A549 (cell line): ENCODE measurements at regions not wholly inside any gene's neighbourhood (a gene's known extent, or its start where the extent isn't known, plus 50 kb on each side); places are given as distances from the start of the nearest gene placed in this dataset.

Experiments
- ATAC-seq, 2 experiments: fragments of 200-7000 bp in 1 of 2; fragments of >200 bp in 1 of 2; cut with Nextera tagmentation in 1 of 2; cut with Tn5 transposase in 1 of 2; 3 replicates each; pipeline versions ENCODE4 v1.8.0 to v1.9.1; 2018 to 2020; ENCODE audit warnings: mild to moderate bottlenecking in 1 of 2, moderate library complexity in 1 of 2
- CTCF ChIA-PET: fragments of 300-600 bp; sonication (Branson Sonifier 250); formaldehyde crosslinking; extraction: SDS; loops from one replicate; lab custom pipeline; 2021; ENCODE audit warnings: antibody characterized with exemption, inconsistent platforms; lab: Yijun Ruan, JAX
- POLR2A ChIA-PET: fragments of 350-600 bp; formaldehyde crosslinking; extraction: SDS; loops from one replicate; lab custom pipeline; 2021; ENCODE audit warnings: antibody characterized with exemption, inconsistent platforms; lab: Yijun Ruan, JAX
- DNase-seq, 2 experiments: peaks; one replicate each; pipeline versions ENCODE4 v3.0.0 to v3.0.0-alpha.2; 2011 to 2016; ENCODE audit warnings: low read depth in 1 of 2, low spot score in 1 of 2
- FAIRE-seq: peaks from 2 replicates; lab custom pipeline; 2011; peaks lifted over from hg19 to GRCh38; lab: Jason Lieb, UNC
- H3K27ac ChIP-seq, 2 experiments: fragments of >200 bp; sonication (Bioruptor Twin); formaldehyde crosslinking; 3 replicates each; pipeline ENCODE4 v1.5.1; 2016 to 2017
- H3K4me1 ChIP-seq: fragments of >200 bp; sonication (Bioruptor Twin); formaldehyde crosslinking; 3 replicates; pipeline ENCODE4 v1.6.1; 2016
- H3K4me2 ChIP-seq: fragments of >200 bp; sonication (Bioruptor Twin); formaldehyde crosslinking; 3 replicates; pipeline ENCODE4 v1.6.1; 2016
- H3K4me3 ChIP-seq: fragments of >200 bp; sonication (Bioruptor Twin); formaldehyde crosslinking; 3 replicates; pipeline ENCODE4 v1.5.1; 2016
- H3K9me3 ChIP-seq: fragments of >200 bp; sonication (Bioruptor Twin); formaldehyde crosslinking; 3 replicates; pipeline ENCODE4 v1.6.1; 2016
- CBX2 ChIP-seq: fragments of 200-600 bp; sonication (generic); IDR thresholded peaks from 2 replicates; pipeline ENCODE4 v1.6.1; 2016; ENCODE audit warnings: low read depth, mild to moderate bottlenecking, borderline replicate concordance
- CEBPB ChIP-seq, 2 experiments: fragments of >200 bp in 1 of 2; sonication (Bioruptor Twin) in 1 of 2; formaldehyde crosslinking in 1 of 2; IDR thresholded peaks; 2 replicates each; pipeline ENCODE4 v1.6.1; 2012 to 2016
- CHD2 ChIP-seq: fragments of 150-350 bp; IDR thresholded peaks from 2 replicates; pipeline ENCODE4 v1.6.1; 2014; ENCODE audit warnings: low read length; ENCODE audit not compliant: partially characterized antibody
- EHMT2 ChIP-seq: fragments of 200-600 bp; sonication (generic); IDR thresholded peaks from 2 replicates; pipeline ENCODE4 v1.6.1; 2016; ENCODE audit warnings: antibody characterized with exemption, low read depth, mild to moderate bottlenecking, moderate library complexity
- EP300 ChIP-seq, 2 experiments: fragments of >200 bp; sonication (Bioruptor Twin); formaldehyde crosslinking; IDR thresholded peaks; 2 replicates in 1 of 2; 3 replicates in 1 of 2; pipeline ENCODE4 v1.6.1; 2016 to 2017
- FOSL2 ChIP-seq, 2 experiments: fragments of 450-650 bp in 1 of 2; fragments of >200 bp in 1 of 2; sonication (Bioruptor Twin) in 1 of 2; formaldehyde crosslinking; IDR thresholded peaks; 2 replicates each; pipeline versions ENCODE4 v1.5.0 to v1.6.1; 2016 to 2020; ENCODE audit warnings: mild to moderate bottlenecking in 1 of 2, moderate library complexity in 1 of 2
- GATA3 ChIP-seq: IDR thresholded peaks from 2 replicates; pipeline ENCODE4 v1.6.1; 2012; ENCODE audit warnings: borderline replicate concordance
- HEYL ChIP-seq: fragments of 250-450 bp; sonication (Bioruptor Pico); IDR thresholded peaks from 2 replicates; pipeline ENCODE4 v1.8.0; 2021; ENCODE audit warnings: mild to moderate bottlenecking, moderate library complexity
- HOXB5 ChIP-seq: fragments of 250-450 bp; sonication (Bioruptor Pico); IDR thresholded peaks from 2 replicates; pipeline ENCODE4 v1.5.0; 2020; ENCODE audit warnings: mild to moderate bottlenecking, moderate library complexity
- JUNB ChIP-seq: fragments of >200 bp; sonication (Bioruptor Twin); formaldehyde crosslinking; IDR thresholded peaks from 2 replicates; pipeline ENCODE4 v1.6.1; 2016
- KDM5A ChIP-seq: fragments of 200-600 bp; sonication (generic); IDR thresholded peaks from 2 replicates; pipeline ENCODE4 v1.6.1; 2016; ENCODE audit warnings: antibody characterized with exemption, mild to moderate bottlenecking
- MAFK ChIP-seq: fragments of 450-650 bp; IDR thresholded peaks from 2 replicates; pipeline ENCODE4 v1.6.1; 2014; ENCODE audit not compliant: partially characterized antibody
- NPAS2 ChIP-seq: fragments of 250-450 bp; sonication (Bioruptor Pico); IDR thresholded peaks from 2 replicates; pipeline ENCODE4 v1.8.0; 2022; ENCODE audit warnings: mild to moderate bottlenecking, moderate library complexity, borderline replicate concordance
- POLR2A ChIP-seq: IDR thresholded peaks from 2 replicates; pipeline ENCODE4 v1.6.1; 2012; ENCODE audit warnings: mild to moderate bottlenecking, low read length
- POLR2AphosphoS2 ChIP-seq: conservative IDR thresholded peaks from 2 replicates; pipeline ENCODE4 v1.6.1; 2012; ENCODE audit warnings: low read length, improper control_type of control experiment, inconsistent platforms
- RARB ChIP-seq: fragments of 250-450 bp; sonication (Bioruptor Pico); IDR thresholded peaks from 2 replicates; pipeline ENCODE4 v1.8.0; 2021; ENCODE audit warnings: mild to moderate bottlenecking, moderate library complexity
- RCOR1 ChIP-seq: fragments of 150-350 bp; IDR thresholded peaks from 2 replicates; pipeline ENCODE4 v1.6.1; 2014; ENCODE audit warnings: antibody characterized with exemption, low read length, low read depth
- RFX5 ChIP-seq: fragments of 450-650 bp; IDR thresholded peaks from 2 replicates; pipeline ENCODE4 v1.7.1; 2014; ENCODE audit warnings: antibody characterized with exemption, mild to moderate bottlenecking, moderate library complexity
- TFCP2L1 ChIP-seq: fragments of 250-450 bp; sonication (Bioruptor Pico); IDR thresholded peaks from 2 replicates; pipeline ENCODE4 v1.5.0; 2021; ENCODE audit warnings: mild to moderate bottlenecking
- TP53 ChIP-seq: fragments of 250-450 bp; sonication (Bioruptor Pico); IDR thresholded peaks from 2 replicates; pipeline ENCODE4 v1.5.0; 2021; ENCODE audit warnings: mild to moderate bottlenecking, moderate library complexity
- ZFP36 ChIP-seq: fragments of 450-650 bp; IDR thresholded peaks from 2 replicates; pipeline ENCODE4 v1.6.1; 2014; ENCODE audit warnings: borderline replicate concordance; ENCODE audit not compliant: partially characterized antibody
- ZSCAN20 ChIP-seq: fragments of 250-450 bp; sonication (Bioruptor Pico); IDR thresholded peaks from 2 replicates; pipeline ENCODE4 v1.8.0; 2022; ENCODE audit warnings: mild to moderate bottlenecking, moderate library complexity
- WGBS: methylation state at CpG from one replicate; pipeline ENCODE4 v1.1.6; 2017; ENCODE audit errors: missing lambda C conversion rate; 5-methylcytosine and 5-hydroxymethylcytosine counted together
- TF ChIP-seq, protein P1 (sequence below): fragments of >200 bp; sonication (Bioruptor Twin); formaldehyde crosslinking; IDR thresholded peaks from 2 replicates; pipeline ENCODE4 v1.6.1; 2016
- TF ChIP-seq, protein P2 (sequence below): fragments of 250-450 bp; sonication (Bioruptor Pico); IDR thresholded peaks from 2 replicates; pipeline ENCODE4 v1.5.0; 2020; ENCODE audit warnings: low read depth, mild to moderate bottlenecking, moderate library complexity

GRCh38 chr3:78506061-78506460 is 1261.7 kb downstream of the ROBO1 start (continued):
- TF ChIP-seq CHD2 (no peak), GATA3 (no peak), RARB (CRISPR knock-in tag) (no peak), NPAS2 (CRISPR knock-in tag) (no peak), POLR2A (no peak), POLR2AphosphoS2 (no peak)
- TF ChIP-seq, protein P1, sequence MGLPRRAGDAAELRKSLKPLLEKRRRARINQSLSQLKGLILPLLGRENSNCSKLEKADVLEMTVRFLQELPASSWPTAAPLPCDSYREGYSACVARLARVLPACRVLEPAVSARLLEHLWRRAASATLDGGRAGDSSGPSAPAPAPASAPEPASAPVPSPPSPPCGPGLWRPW: no peak
- TF ChIP-seq, protein P2, sequence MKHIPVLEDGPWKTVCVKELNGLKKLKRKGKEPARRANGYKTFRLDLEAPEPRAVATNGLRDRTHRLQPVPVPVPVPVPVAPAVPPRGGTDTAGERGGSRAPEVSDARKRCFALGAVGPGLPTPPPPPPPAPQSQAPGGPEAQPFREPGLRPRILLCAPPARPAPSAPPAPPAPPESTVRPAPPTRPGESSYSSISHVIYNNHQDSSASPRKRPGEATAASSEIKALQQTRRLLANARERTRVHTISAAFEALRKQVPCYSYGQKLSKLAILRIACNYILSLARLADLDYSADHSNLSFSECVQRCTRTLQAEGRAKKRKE (CRISPR knock-in tag): no peak

DNA sequence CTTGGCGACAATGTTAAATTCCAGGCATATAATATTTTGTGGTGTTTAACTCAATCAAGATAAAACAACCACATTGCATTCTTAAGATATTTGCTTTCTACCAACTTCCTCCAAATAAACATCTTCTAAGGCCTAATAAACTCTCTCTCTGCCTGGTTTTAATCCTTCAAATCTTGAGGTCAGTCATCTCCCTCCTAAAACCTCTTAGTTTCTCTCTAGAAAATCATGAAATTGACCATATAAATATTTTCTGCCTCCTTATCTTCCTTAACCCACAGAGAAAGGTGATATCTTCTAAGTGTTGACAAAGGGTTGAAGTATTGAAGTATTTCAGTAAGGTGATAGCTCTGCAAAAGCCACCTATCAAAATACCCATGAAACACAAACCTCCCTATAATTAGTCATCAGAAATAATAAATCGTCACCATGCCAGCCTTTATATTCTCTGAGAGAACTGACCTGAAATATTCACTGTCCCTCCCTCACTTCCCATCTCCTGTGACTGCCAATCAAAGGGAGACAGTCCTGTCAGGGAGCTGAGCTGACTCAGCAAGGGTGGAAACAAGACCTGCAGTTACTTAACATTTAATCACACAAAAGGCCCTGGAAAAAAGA is 1261.1 kb downstream of the ROBO1 start:
- 42% methylated on average over 2 of the region's 2 CpGs for WGBS
- POLR2A ChIA-PET: no interaction called here
- no peak for TF ChIP-seq RCOR1
- TF ChIP-seq MAFK: peak; percentile 9
- 0 out of 3 replicates have a peak overlapping the region, but pooled peaks have one; percentile 10 for H3K4me2 ChIP-seq
- H3K9me3 ChIP-seq: no peaks in the 10 kb centered on the region
- H3K27ac ChIP-seq: no peak overlapping the region
- H3K4me1 ChIP-seq: no peaks in the 10 kb centered on the region
- H3K4me3 ChIP-seq: no peak overlapping the region
- FAIRE-seq (no peak), ATAC-seq (no peak), DNase-seq (no peak)
- CTCF ChIA-PET: no interaction called here

DNA sequence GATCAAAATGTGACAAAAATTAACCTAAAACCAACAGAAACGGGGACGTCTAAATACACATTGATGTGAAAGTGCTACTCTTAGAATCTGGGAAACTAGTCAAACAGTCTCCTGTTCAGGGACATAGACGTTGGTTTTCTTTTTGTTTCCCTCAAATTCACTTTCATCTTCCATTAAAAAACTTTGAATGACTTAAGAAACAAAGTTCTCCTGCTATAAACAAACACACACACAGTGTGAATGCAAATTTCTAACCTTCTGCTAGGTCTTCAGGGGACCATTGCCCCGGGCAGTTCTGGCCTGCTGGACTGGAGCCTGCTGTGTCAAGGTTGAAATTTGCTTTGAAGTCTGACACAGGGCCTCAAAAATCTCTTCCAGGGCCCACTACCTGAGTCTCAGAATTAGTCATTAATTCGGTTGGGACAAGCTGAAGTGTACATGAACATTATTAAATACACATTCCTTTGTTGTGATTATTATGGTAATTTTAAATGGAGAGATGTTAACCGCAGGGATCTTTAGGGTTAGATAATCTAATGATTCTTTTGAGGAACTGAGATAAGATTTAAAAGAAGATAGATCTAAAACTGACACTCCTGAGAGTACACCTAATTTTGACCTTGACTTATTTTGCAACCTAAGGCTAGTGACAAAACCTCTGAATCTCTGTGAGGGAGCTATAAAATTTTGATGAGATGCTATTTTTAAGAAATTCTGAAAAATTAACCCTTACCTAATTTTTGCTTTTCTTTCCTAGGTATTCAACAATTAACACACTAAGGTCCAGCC is 1260.4 kb downstream of the ROBO1 start:
- Histone ChIP-seq H3K4me1 (no peaks in the 10 kb centered on the region), H3K27ac (no peak overlapping the region), H3K9me3 (no peaks in the 10 kb centered on the region), H3K4me2 (0 out of 3 replicates have a peak overlapping the region, but pooled peaks have one; percentile 10), H3K4me3 (no peak overlapping the region)
- ChIA-PET POLR2A (no interaction called here), CTCF (no interaction called here)
- no peak for TF ChIP-seq RFX5
- no peak for TF ChIP-seq CBX2
- TF ChIP-seq KDM5A: no peak
- TF ChIP-seq ZFP36: no peak
- TF ChIP-seq TFCP2L1 (CRISPR knock-in tag): no peak
- TF ChIP-seq EHMT2: no peak
- TF ChIP-seq ZSCAN20 (CRISPR knock-in tag): no peak
- no peak for TF ChIP-seq JUNB
- no peak for TF ChIP-seq CHD2
- TF ChIP-seq FOSL2 (IDR thresholded peaks at IDR 0.05): no peak
- no peak for TF ChIP-seq FOSL2 (CRISPR knock-in tag; IDR thresholded peaks at IDR 0.05)
- no peak for TF ChIP-seq EP300 (IDR thresholded peaks at IDR 0.05)
- no peak for TF ChIP-seq HOXB5 (CRISPR knock-in tag)
- no peak for TF ChIP-seq TP53 (CRISPR knock-in tag)
- no peak for TF ChIP-seq HEYL (CRISPR knock-in tag)
- TF ChIP-seq CEBPB (IDR thresholded peaks at IDR 0.05): no peak
- ATAC-seq (no peak), DNase-seq (no peak), FAIRE-seq (no peak)
- 3% methylated on average over 6 of the region's 6 CpGs for WGBS
